SJSA1 (cell line): ENCODE measurements at regions not wholly inside any gene's neighbourhood (a gene's known extent, or its start where the extent isn't known, plus 50 kb on each side); places are given as distances from the start of the nearest gene placed in this dataset.
"Not testable (repeated sequence)": the region's sequence is repeated elsewhere in the genome, so short reads cannot be mapped to it uniquely, and the experiment has no call there.

Experiments
- DNase-seq, 2 experiments: peaks; one replicate each; pipeline ENCODE4 v3.0.0-alpha.2; 2015 to 2020; ENCODE audit warnings: low spot score in 2 of 2, low read depth in 1 of 2
- H3K27ac ChIP-seq: fragments of 250-450 bp; sonication (Bioruptor Pico); 2 replicates; pipeline ENCODE4 v1.5.1; 2020; ENCODE audit warnings: mild to moderate bottlenecking, moderate library complexity
- H3K27me3 ChIP-seq: fragments of 250-450 bp; sonication (Bioruptor Pico); replicated peaks from 2 replicates; pipeline ENCODE4 v1.5.1; 2020; ENCODE audit warnings: mild to moderate bottlenecking, moderate library complexity
- H3K36me3 ChIP-seq: fragments of 250-450 bp; sonication (Bioruptor Pico); 2 replicates; pipeline ENCODE4 v1.5.1; 2020; ENCODE audit warnings: mild to moderate bottlenecking
- H3K4me1 ChIP-seq: fragments of 250-450 bp; sonication (Bioruptor Pico); replicated peaks from 2 replicates; pipeline ENCODE4 v1.6.1; 2021; ENCODE audit warnings: mild to moderate bottlenecking
- H3K4me3 ChIP-seq: fragments of 250-450 bp; sonication (Bioruptor Pico); 2 replicates; pipeline ENCODE4 v1.5.1; 2020; ENCODE audit warnings: mild to moderate bottlenecking
- H3K9me3 ChIP-seq: fragments of 250-450 bp; sonication (Bioruptor Pico); replicated peaks from 2 replicates; pipeline ENCODE4 v1.5.1; 2020; ENCODE audit warnings: mild to moderate bottlenecking

DNA sequence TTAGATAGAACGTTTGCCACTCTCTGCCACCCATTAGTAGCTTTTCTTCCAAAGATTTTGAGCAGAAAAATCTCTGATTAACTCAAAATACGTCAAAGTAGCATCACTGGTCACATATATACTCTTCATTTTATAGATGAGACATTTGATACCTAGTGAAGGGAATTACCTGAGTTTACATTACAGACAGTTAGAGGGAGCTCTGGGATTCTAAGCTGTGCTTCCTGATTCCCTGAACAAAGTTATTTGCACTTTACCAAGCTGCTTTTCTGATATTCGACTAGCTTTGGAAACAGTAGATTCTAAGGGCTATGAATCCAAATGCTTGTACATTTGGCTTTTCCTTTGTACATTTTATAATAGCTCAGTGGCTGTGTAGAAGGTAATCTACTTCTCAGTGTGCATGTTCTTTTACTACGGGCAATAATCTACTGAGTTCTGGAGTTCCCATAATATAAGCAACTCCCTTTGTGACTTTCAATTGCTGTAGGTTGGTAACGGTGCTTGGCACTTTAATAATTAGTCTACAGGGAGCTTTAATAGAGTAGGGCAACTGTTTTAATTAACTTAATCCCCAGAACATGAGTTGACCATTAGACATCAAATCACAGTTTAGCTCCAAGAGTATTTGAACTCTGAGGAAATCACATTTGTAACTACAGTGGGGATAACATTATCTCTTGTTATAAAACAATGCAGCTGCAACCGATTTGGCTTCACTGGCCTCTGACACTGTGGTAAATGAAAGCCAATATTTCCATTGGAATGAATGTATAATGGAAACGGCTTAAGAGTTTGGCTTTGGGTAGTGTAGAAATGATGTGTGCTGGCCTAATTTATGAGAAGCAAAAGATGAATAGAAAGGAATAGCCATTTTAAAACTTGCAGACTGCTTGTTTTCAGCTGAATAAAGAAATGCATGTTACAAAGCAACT is 1602.4 kb downstream of the STIM2 start:
- Histone ChIP-seq H3K4me1 (no peaks in the 10 kb centered on the region), H3K27ac (no peak overlapping the region), H3K27me3 (no peaks in the 10 kb centered on the region), H3K4me3 (no peak overlapping the region), H3K9me3 (no peaks in the 10 kb centered on the region), H3K36me3 (no peaks in the 10 kb centered on the region)
- no peak for DNase-seq

DNA sequence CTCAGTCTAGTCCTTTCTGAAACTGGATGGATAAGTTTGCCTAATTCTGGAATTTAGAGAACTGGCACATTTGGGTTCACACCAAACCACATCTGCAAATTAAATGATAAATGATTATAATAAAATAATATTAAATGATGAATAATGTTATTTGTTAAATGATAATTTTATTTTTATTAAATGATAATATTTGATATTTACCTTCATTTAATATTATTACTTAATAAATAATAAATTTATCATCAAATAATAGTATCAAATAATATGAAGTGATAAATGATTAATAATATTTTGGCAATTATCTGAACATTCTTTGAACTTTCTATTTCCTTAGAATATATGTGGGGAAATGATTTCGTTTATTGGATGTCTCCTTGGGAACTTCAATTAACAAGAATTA is 1604.2 kb downstream of the STIM2 start:
- Histone ChIP-seq H3K27ac (no peak overlapping the region), H3K27me3 (no peaks in the 10 kb centered on the region), H3K4me1 (no peaks in the 10 kb centered on the region), H3K4me3 (no peak overlapping the region), H3K36me3 (no peaks in the 10 kb centered on the region), H3K9me3 (no peaks in the 10 kb centered on the region)
- no peak for DNase-seq

DNA sequence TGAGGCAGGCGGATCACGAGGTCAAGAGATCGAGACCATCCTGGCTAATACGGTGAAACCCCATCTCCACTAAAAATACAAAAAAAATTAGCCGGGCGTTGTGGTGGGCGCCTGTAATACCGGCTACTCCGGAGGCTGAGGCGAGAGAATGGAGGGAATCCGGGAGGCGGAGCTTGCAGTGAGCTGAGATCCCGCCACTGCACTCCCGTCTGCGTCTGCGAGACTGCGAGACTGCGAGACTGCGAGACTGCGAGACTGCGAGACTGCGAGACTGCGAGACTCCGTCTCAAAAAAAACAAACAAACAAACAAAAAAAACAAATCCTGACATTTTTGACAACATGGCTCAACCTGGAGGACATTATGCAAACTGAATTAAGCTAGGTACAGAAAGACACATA is 1606.2 kb downstream of the STIM2 start:
- H3K36me3 ChIP-seq, DNase-seq, H3K9me3 ChIP-seq, H3K4me1 ChIP-seq, H3K4me3 ChIP-seq, H3K27ac ChIP-seq, H3K27me3 ChIP-seq: not testable (repeated sequence)

DNA sequence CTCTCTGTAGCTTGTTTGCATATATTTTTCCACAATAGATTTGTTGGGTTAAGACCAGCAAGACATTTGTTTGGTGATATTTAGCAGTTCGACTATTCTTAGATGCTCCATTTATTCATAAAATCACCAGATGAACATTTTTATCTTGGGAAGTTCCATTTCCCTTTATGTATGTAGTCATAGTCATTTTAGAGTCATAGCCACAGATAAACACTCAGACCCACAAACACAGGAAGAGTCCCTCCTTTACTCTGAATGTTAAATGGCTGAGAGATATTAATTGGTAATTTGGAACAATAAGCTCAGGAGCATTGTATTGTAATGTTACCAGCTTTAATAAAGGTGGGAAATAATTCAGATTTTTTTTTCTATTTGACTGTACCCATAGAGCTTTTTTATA is 1608.7 kb downstream of the STIM2 start:
- Histone ChIP-seq H3K27ac (no peak overlapping the region), H3K9me3 (no peaks in the 10 kb centered on the region), H3K4me1 (no peaks in the 10 kb centered on the region), H3K4me3 (no peak overlapping the region), H3K36me3 (no peaks in the 10 kb centered on the region), H3K27me3 (no peaks in the 10 kb centered on the region)
- DNase-seq: no peak

DNA sequence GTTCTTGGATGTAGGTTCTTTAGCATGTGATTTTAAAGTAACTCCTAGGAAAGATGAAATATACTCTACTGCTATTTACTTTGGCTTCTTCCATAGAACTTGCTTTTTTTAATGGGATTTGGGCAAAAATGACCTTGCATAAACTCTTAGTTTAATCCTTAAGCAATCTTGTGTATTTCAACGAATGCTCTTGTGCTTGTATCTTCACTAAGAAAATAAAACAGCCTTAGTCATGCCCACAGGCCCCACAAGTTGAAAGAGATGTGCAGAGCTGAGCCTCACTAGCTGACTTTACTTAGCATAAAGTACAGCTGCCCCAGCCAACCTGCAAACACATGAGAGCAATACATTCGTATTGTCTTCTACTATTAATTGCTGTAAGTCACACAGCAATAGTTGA is 1609.2 kb downstream of the STIM2 start:
- H3K4me3 ChIP-seq: no peak overlapping the region
- DNase-seq: no peak
- no peaks in the 10 kb centered on the region for H3K9me3 ChIP-seq
- H3K27me3 ChIP-seq: no peaks in the 10 kb centered on the region
- H3K4me1 ChIP-seq: no peaks in the 10 kb centered on the region
- no peak overlapping the region for H3K27ac ChIP-seq
- no peaks in the 10 kb centered on the region for H3K36me3 ChIP-seq

DNA sequence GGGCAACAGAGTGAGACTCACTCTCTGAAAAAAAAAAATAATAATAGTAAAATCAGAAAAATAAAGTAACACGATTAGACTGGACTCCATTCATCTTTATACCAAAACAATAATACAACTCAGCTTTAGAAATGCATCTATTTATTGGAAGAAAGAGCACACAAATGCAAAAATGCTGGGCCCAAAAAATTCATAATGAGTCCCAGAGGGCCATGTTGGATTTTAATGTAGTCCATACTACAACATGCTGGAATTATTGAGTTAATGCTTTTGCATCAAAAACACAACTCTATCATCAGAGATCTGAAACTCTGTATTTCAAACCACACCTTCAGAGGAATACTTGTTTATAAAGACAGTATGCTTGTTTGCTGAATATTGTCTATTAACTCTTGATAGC is 1614.7 kb downstream of the STIM2 start:
- Histone ChIP-seq H3K9me3 (no peaks in the 10 kb centered on the region), H3K27ac (no peak overlapping the region), H3K4me1 (no peaks in the 10 kb centered on the region), H3K27me3 (no peaks in the 10 kb centered on the region), H3K4me3 (no peak overlapping the region), H3K36me3 (no peaks in the 10 kb centered on the region)
- no peak for DNase-seq

DNA sequence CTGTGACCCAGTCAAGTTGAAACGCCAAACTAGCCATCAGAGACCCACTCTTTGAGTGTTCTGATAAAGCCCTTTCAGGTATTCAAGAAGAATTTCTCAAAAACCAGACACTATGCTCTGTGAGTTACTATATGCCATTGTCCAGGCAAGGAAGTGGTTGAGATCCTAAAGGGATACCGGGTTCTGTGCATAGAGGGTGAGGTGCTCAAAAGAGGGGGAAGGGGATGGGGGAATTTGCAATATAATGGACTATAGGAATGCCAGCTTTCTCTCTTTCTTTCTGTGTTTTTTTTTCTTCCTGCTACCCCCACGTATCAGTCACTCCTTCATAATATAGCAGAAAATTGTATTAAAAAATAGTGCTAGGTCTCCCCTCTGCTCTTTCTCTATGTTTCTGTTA is 1619.0 kb downstream of the STIM2 start:
- Histone ChIP-seq H3K4me1 (no peaks in the 10 kb centered on the region), H3K9me3 (no peaks in the 10 kb centered on the region), H3K27me3 (no peaks in the 10 kb centered on the region), H3K36me3 (no peaks in the 10 kb centered on the region), H3K4me3 (no peak overlapping the region), H3K27ac (no peak overlapping the region)
- no peak for DNase-seq

DNA sequence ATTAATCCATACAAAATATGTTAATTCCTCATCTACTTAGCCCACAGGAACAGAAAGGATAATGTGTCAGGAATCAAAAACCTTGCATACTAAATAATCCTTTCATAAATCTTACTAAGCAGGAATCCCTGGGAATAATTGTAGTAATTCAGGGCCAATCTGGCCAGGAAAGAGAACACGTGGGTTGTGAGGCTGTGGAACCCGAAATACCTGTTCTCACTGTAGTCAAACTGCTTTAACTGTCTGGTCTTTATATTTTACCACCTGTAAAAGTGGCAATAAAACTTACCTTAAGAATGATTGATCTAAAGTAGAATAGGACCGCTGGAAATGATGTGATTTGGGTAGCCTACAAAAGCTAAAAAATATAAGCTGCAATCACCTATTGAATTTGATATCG is 1620.9 kb downstream of the STIM2 start:
- no peak overlapping the region for H3K27ac ChIP-seq
- H3K36me3 ChIP-seq: no peaks in the 10 kb centered on the region
- DNase-seq: no peak
- no peaks in the 10 kb centered on the region for H3K9me3 ChIP-seq
- no peaks in the 10 kb centered on the region for H3K27me3 ChIP-seq
- no peaks in the 10 kb centered on the region for H3K4me1 ChIP-seq
- no peak overlapping the region for H3K4me3 ChIP-seq

DNA sequence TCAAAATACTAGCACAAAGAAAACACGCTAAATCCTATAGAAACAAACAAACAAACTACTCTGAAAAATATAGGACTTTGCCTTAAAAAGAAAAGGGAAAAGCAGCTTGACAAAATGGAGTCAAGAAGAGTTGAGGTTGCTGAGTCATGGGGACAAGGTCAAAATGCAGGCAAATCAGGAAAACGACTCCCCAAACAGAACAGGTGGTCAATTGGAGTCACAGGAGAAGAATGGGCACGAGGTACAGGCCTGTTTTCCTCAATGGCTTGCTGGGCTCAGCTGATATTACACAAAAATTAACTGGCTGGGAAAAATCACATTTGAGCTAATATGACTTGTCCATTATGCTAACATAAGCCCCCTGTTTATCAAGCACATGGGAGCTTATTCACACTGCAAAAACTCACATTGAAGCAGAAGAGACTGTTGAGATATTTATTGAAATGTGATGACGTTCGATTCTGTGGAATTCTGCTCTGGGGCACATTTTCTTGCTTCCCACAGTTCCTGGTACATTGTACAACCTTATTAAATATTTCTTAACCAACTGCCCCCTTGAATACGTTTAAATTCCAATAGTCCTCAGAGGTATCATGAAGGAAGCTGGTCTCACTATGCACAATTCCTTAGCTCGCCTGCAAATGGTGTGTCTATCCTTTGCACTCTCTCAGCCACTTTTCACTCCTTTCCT is 1622.1 kb downstream of the STIM2 start:
- Histone ChIP-seq H3K27ac (no peak overlapping the region), H3K36me3 (no peaks in the 10 kb centered on the region), H3K4me3 (no peak overlapping the region), H3K27me3 (no peaks in the 10 kb centered on the region), H3K9me3 (no peaks in the 10 kb centered on the region), H3K4me1 (no peaks in the 10 kb centered on the region)
- no peak for DNase-seq

DNA sequence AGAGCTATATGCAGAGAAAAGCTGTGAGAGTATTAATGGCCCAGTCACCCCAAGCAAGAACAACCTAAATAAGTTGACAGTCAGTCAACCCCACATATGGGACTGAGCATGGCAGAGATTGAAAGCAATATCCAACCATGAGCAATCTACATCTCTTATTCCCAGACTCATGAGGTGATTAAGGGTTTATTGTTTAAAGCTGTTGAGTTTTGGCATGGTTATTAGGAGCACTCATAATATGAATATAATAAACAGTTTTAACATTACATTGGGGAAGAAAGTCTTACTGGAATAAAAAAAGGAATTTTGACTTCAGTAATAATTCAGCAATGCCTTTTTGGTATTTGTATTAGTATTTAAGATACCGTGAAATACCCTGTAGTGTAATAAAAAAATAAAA is 1627.4 kb downstream of the STIM2 start:
- no peak overlapping the region for H3K4me3 ChIP-seq
- H3K27ac ChIP-seq: no peak overlapping the region
- no peaks in the 10 kb centered on the region for H3K27me3 ChIP-seq
- no peaks in the 10 kb centered on the region for H3K4me1 ChIP-seq
- no peaks in the 10 kb centered on the region for H3K9me3 ChIP-seq
- no peak for DNase-seq
- no peaks in the 10 kb centered on the region for H3K36me3 ChIP-seq

DNA sequence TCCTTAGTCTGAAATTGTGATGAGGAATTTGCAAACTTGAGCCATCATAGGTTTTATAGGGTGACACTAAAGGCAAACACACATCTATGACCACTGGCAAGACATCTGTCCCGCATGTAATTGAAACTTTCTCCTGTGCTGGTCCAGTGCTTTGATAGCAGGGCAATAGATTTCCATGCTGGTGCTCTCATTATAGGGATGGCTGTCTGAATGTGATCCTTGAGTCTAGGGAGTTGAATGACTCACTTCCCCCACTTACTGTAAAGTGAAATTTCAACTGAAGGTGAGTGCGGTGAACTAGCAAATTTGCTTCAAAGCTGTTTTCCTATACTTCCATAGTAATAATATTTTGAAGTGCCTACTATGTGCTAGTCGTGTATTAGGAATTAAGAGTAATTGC is 1630.0 kb downstream of the STIM2 start:
- H3K27ac ChIP-seq: no peak overlapping the region
- no peaks in the 10 kb centered on the region for H3K36me3 ChIP-seq
- no peaks in the 10 kb centered on the region for H3K9me3 ChIP-seq
- no peak overlapping the region for H3K4me3 ChIP-seq
- H3K4me1 ChIP-seq: no peaks in the 10 kb centered on the region
- no peak for DNase-seq
- H3K27me3 ChIP-seq: no peaks in the 10 kb centered on the region

DNA sequence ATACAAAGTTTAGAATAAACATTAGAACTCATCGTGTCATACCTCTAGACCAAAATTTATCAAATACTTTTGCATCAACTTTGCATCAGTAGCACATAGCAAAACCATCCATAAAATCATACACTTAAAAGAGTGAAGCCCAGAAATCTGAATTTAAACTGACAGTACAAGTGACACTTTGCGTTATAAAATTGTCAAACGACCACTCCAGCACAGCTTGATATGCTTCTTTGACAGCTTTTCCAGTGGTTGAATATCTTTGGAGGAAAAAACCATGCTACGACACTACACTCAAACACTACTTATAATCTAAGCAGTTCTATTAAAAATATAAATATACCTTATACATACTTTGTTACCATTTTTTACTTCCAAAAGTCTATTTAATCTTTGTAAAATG is 1644.4 kb downstream of the STIM2 start:
- Histone ChIP-seq H3K4me1 (no peaks in the 10 kb centered on the region), H3K36me3 (no peaks in the 10 kb centered on the region), H3K27me3 (no peaks in the 10 kb centered on the region), H3K27ac (no peak overlapping the region), H3K4me3 (no peak overlapping the region), H3K9me3 (no peaks in the 10 kb centered on the region)
- DNase-seq: no peak

DNA sequence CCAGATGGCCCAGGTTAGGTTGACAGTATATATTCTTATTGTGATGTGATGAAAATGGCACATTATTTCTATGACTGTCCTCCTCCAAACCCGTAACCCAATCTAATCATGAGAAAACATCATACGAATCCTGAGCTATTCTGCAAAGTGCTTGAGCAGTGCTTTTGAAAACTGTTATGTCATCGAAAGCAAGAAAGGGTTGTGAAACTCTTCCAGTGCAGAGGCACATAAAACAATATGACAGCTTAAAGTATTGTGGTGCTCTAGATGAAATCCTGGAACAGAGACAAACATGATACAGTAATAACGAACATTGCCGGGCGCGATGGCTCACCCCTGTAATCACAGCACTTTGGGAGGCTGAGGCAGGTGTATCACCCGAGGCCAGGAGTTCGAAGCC is 1648.0 kb downstream of the STIM2 start:
- Histone ChIP-seq H3K36me3 (no peaks in the 10 kb centered on the region), H3K27me3 (no peaks in the 10 kb centered on the region), H3K4me1 (no peaks in the 10 kb centered on the region), H3K4me3 (no peak overlapping the region), H3K27ac (no peak overlapping the region), H3K9me3 (no peaks in the 10 kb centered on the region)
- no peak for DNase-seq

DNA sequence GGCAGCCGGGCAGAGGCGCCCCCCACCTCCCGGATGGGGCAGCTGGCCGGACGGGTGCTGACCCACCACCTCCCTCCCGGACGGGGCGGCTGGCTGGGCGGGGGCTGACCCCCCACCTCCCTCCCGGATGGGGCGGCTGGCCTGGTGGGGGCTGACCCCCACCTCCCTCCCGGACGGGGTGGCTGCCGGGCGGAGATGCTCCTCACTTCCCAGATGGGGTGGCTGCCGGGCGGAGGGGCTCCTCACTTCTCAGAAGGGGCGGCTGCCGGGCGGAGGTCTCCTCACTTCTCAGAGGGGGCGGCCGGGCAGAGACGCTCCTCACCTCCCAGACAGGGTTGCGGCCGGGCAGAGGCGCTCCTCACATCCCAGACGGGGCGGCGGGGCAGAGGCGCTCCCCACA is 1654.1 kb downstream of the STIM2 start:
- not testable (repeated sequence) for H3K4me1 ChIP-seq, H3K27ac ChIP-seq, H3K36me3 ChIP-seq, H3K27me3 ChIP-seq, DNase-seq, H3K4me3 ChIP-seq, H3K9me3 ChIP-seq
